SK-N-SH treated with all-trans-retinoic acid at 6 μM for 48 hours (cell line): ENCODE measurements at regions not wholly inside any gene's neighbourhood (a gene's known extent, or its start where the extent isn't known, plus 50 kb on each side); places are given as distances from the start of the nearest gene placed in this dataset.

ENCODE experiments used
- ATAC-seq: fragments of 200-7000 bp; cut with Tn5 transposase; 3 replicates; pipeline ENCODE4 v1.9.1; 2020; ENCODE audit warnings: mild to moderate bottlenecking, moderate library complexity
- BACH2 ChIP-seq: fragments of 250-450 bp; sonication (Bioruptor Pico); IDR thresholded peaks from 2 replicates; pipeline ENCODE4 v1.9.0; 2021; ENCODE audit warnings: mild to moderate bottlenecking, borderline replicate concordance
- CREB5 ChIP-seq: fragments of 250-450 bp; sonication (Bioruptor Pico); IDR thresholded peaks from 2 replicates; pipeline ENCODE4 v1.5.1; 2020; ENCODE audit warnings: low read depth, mild to moderate bottlenecking, moderate library complexity
- CSDC2 ChIP-seq: fragments of 250-450 bp; sonication (Bioruptor Pico); IDR thresholded peaks from 2 replicates; pipeline ENCODE4 v1.5.0; 2020; ENCODE audit warnings: mild to moderate bottlenecking, moderate library complexity
- CSRNP3 ChIP-seq: fragments of 250-450 bp; sonication (Bioruptor Pico); IDR thresholded peaks from 2 replicates; pipeline ENCODE4 v1.5.1; 2021; ENCODE audit warnings: mild to moderate bottlenecking, moderate library complexity
- ESRRG ChIP-seq: fragments of 250-450 bp; sonication (Bioruptor Pico); IDR thresholded peaks from 2 replicates; pipeline ENCODE4 v1.6.1; 2021; ENCODE audit warnings: mild to moderate bottlenecking
- GLIS3 ChIP-seq: fragments of 250-450 bp; sonication (Bioruptor Pico); IDR thresholded peaks from 2 replicates; pipeline ENCODE4 v1.5.0; 2020; ENCODE audit warnings: mild to moderate bottlenecking, moderate library complexity
- ISL1 ChIP-seq: fragments of 250-450 bp; sonication (Bioruptor Pico); IDR thresholded peaks from 2 replicates; pipeline ENCODE4 v2.1.2; 2022; ENCODE audit warnings: mild to moderate bottlenecking, moderate library complexity
- OSR1 ChIP-seq: fragments of 250-450 bp; sonication (Bioruptor Pico); IDR thresholded peaks from 2 replicates; pipeline ENCODE4 v1.8.0; 2022; ENCODE audit warnings: moderate library complexity, mild to moderate bottlenecking, inconsistent platforms
- PATZ1 ChIP-seq: fragments of 250-450 bp; sonication (Bioruptor Pico); IDR thresholded peaks from 2 replicates; pipeline ENCODE4 v1.8.0; 2020; ENCODE audit warnings: mild to moderate bottlenecking, moderate library complexity, borderline replicate concordance
- POU6F1 ChIP-seq: fragments of 250-450 bp; sonication (Bioruptor Pico); IDR thresholded peaks from 2 replicates; pipeline ENCODE4 v1.8.0; 2021; ENCODE audit warnings: low read depth, mild to moderate bottlenecking, moderate library complexity, borderline replicate concordance
- PPARA ChIP-seq: fragments of 250-450 bp; sonication (Bioruptor Pico); IDR thresholded peaks from 2 replicates; pipeline ENCODE4 v1.5.0; 2020; ENCODE audit warnings: mild to moderate bottlenecking, borderline replicate concordance
- RARB ChIP-seq: fragments of 250-450 bp; sonication (Bioruptor Pico); IDR thresholded peaks from 2 replicates; pipeline ENCODE4 v1.8.0; 2021; ENCODE audit warnings: mild to moderate bottlenecking, moderate library complexity
- TCF4 ChIP-seq: fragments of 250-450 bp; sonication (Bioruptor Pico); IDR thresholded peaks from 2 replicates; pipeline ENCODE4 v1.8.0; 2021; ENCODE audit warnings: mild to moderate bottlenecking, moderate library complexity, borderline replicate concordance
- TOX ChIP-seq: fragments of 250-450 bp; sonication (Bioruptor Pico); IDR thresholded peaks from 2 replicates; pipeline ENCODE4 v1.8.0; 2021; ENCODE audit warnings: mild to moderate bottlenecking, moderate library complexity, borderline replicate concordance
- ZFP3 ChIP-seq: fragments of 250-450 bp; sonication (Bioruptor Pico); IDR thresholded peaks from 2 replicates; pipeline ENCODE4 v1.5.0; 2020; ENCODE audit warnings: mild to moderate bottlenecking, moderate library complexity
- ZFP30 ChIP-seq: fragments of 450-650 bp; formaldehyde crosslinking; IDR thresholded peaks from 2 replicates; pipeline ENCODE4 v1.5.0; 2022; ENCODE audit warnings: mild to moderate bottlenecking, moderate library complexity
- ZNF565 ChIP-seq: fragments of 450-650 bp; formaldehyde crosslinking; conservative IDR thresholded peaks from 2 replicates; pipeline ENCODE4 v1.5.0; 2020; ENCODE audit warnings: low read depth, mild to moderate bottlenecking, moderate library complexity
- ZNF8 ChIP-seq: fragments of 450-650 bp; formaldehyde crosslinking; IDR thresholded peaks from 2 replicates; pipeline ENCODE4 v1.5.0; 2020; ENCODE audit warnings: mild to moderate bottlenecking, moderate library complexity

- TF ChIP-seq BACH2 (no peak), ZFP30 (CRISPR knock-in tag) (no peak), CREB5 (no peak), ZNF565 (no peak)
- ATAC-seq = no peak
Measured at GRCh38 chr7:42628054-42628453, 283.8 kb downstream of the C7orf25 start.

GRCh38 chr7:42627626-42628025 lies 284.2 kb downstream of the C7orf25 start:
- TF ChIP-seq ZNF565 (no peak), POU6F1 (CRISPR knock-in tag) (no peak), GLIS3 (CRISPR knock-in tag) (no peak), TCF4 (CRISPR knock-in tag) (no peak), PPARA (CRISPR knock-in tag) (no peak), TOX (no peak), ISL1 (CRISPR knock-in tag) (no peak)
- no peak for ATAC-seq

GRCh38 chr7:42627101-42627500 lies 284.8 kb downstream of the C7orf25 start:
- TF ChIP-seq PATZ1 (CRISPR knock-in tag) (no peak), ESRRG (CRISPR knock-in tag) (no peak), RARB (no peak), CSRNP3 (CRISPR knock-in tag) (no peak), TCF4 (CRISPR knock-in tag) (no peak), CSDC2 (CRISPR knock-in tag) (no peak), ZFP30 (CRISPR knock-in tag) (no peak), ZNF565 (no peak), OSR1 (CRISPR knock-in tag) (no peak), CREB5 (no peak), ZFP3 (CRISPR knock-in tag) (no peak), ZNF8 (no peak)
- ATAC-seq = no peak

- no peak for ATAC-seq
- TF ChIP-seq ZNF565 (no peak), POU6F1 (CRISPR knock-in tag) (no peak), ESRRG (CRISPR knock-in tag) (no peak), OSR1 (CRISPR knock-in tag) (no peak), BACH2 (no peak), CREB5 (no peak)
Measured at GRCh38 chr7:42625421-42625820, 286.4 kb downstream of the C7orf25 start.
